B cell (primary cell): ENCODE measurements at regions not wholly inside any gene's neighbourhood (a gene's known extent, or its start where the extent isn't known, plus 50 kb on each side); places are given as distances from the start of the nearest gene placed in this dataset.

Experiments used
- ATAC-seq: fragments of 200-7000 bp; cut with Tn5 transposase; one replicate; pipeline ENCODE4 v1.10.0; 2021; ENCODE audit warnings: low read depth, mild to moderate bottlenecking, moderate number of reproducible peaks, moderate library complexity
- CTCF ChIA-PET: fragments of 350-600 bp; sonication (Branson Sonifier 250); formaldehyde crosslinking; loops from one replicate; lab custom pipeline; 2021; ENCODE audit warnings: antibody characterized with exemption, inconsistent platforms; lab: Charles Lee
- POLR2A ChIA-PET: fragments of 350-600 bp; sonication (Branson Sonifier 250); formaldehyde crosslinking; loops from one replicate; lab custom pipeline; 2021; ENCODE audit warnings: antibody characterized with exemption; lab: Charles Lee
- DNase-seq: peaks from one replicate; pipeline ENCODE4 v3.0.0; 2013
- H2AFZ ChIP-seq: 2 replicates; pipeline ENCODE4 v1.6.1; 2012; ENCODE audit warnings: mild to moderate bottlenecking, low read depth, low read length; ENCODE audit not compliant: insufficient read depth, poor library complexity, severe bottlenecking
- H3K27ac ChIP-seq, 2 donors: 1 replicate in 1 of 2; 2 replicates in 1 of 2; pipeline ENCODE4 v1.5.1; 2012 to 2013; ENCODE audit warnings: low read length in 2 of 2, mild to moderate bottlenecking in 2 of 2, moderate library complexity in 1 of 2
- H3K27me3 ChIP-seq, 4 experiments: fragments of 200-600 bp in 1 of 4; sonication (generic) in 1 of 4; replicated peaks in 1 of 4; 1 replicate in 2 of 4; 2 replicates in 2 of 4; pipeline versions ENCODE4 v1.6.1 to v1.7.0; 2013 to 2016; ENCODE audit warnings: low read length in 3 of 4, mild to moderate bottlenecking in 2 of 4, mixed read lengths in 1 of 4, moderate library complexity in 1 of 4; ENCODE audit not compliant: insufficient read depth in 4 of 4, control insufficient read depth in 3 of 4; ENCODE audit errors: control extremely low read depth in 1 of 4
- H3K36me3 ChIP-seq, 2 experiments: replicated peaks in 1 of 2; 1 replicate in 1 of 2; 2 replicates in 1 of 2; pipeline versions ENCODE4 v1.6.1 to v1.7.1; 2013; ENCODE audit warnings: low read length in 1 of 2; ENCODE audit not compliant: insufficient read depth in 2 of 2, control insufficient read depth in 1 of 2; ENCODE audit errors: control extremely low read depth in 1 of 2, extremely low read depth in 1 of 2
- H3K4me1 ChIP-seq, 2 donors: fragments of 200-600 bp in 1 of 2; sonication (generic) in 1 of 2; 1 replicate in 1 of 2; 2 replicates in 1 of 2; pipeline versions ENCODE4 v1.5.1 to v1.6.1; 2013 to 2017; ENCODE audit warnings: low read length in 2 of 2; ENCODE audit not compliant: control insufficient read depth in 2 of 2, insufficient read depth in 2 of 2
- H3K4me2 ChIP-seq: replicated peaks from 2 replicates; pipeline ENCODE3; 2012; ENCODE audit warnings: mild to moderate bottlenecking, low read depth, low read length; ENCODE audit not compliant: poor library complexity, severe bottlenecking
- H3K4me3 ChIP-seq, 5 experiments: fragments of 200-600 bp in 1 of 5; sonication (generic) in 1 of 5; 1 replicate in 3 of 5; 2 replicates in 2 of 5; pipeline versions ENCODE4 v1.5.1 to v1.7.0; 2011 to 2016; ENCODE audit warnings: low read length in 4 of 5, mild to moderate bottlenecking in 4 of 5, low read depth in 2 of 5, control low read depth in 1 of 5, moderate library complexity in 1 of 5; ENCODE audit not compliant: insufficient read depth in 1 of 5; ENCODE audit errors: control extremely low read depth in 1 of 5, extremely low read depth in 1 of 5
- H3K79me2 ChIP-seq: fragments of 200-600 bp; sonication (generic); one replicate; pipeline ENCODE4 v1.6.0; 2016; ENCODE audit warnings: low read length; ENCODE audit not compliant: control insufficient read depth, insufficient read depth
- H3K9ac ChIP-seq: fragments of 200-600 bp; sonication (generic); 2 replicates; pipeline ENCODE4 v1.6.1; 2017; ENCODE audit warnings: mild to moderate bottlenecking, low read length, moderate library complexity
- H3K9me3 ChIP-seq, 3 donors: one replicate each; pipeline versions ENCODE4 v1.6.1 to v1.7.1; 2013; ENCODE audit warnings: low read length in 2 of 3; ENCODE audit not compliant: control insufficient read depth in 2 of 3, insufficient read depth in 1 of 3; ENCODE audit errors: control extremely low read depth in 1 of 3
- H4K20me1 ChIP-seq: 2 replicates; pipeline ENCODE4 v1.6.0; 2012; ENCODE audit warnings: mild to moderate bottlenecking, low read length; ENCODE audit not compliant: insufficient read depth, control insufficient read depth, poor library complexity, severe bottlenecking
- H3K27ac Mint-ChIP-seq: one replicate; pipeline ENCODE4 v1.8.0; 2021; ENCODE audit warnings: mixed read lengths
- H3K27me3 Mint-ChIP-seq: one replicate; pipeline ENCODE4 v1.8.0; 2021; ENCODE audit warnings: mixed read lengths
- H3K4me1 Mint-ChIP-seq: one replicate; pipeline ENCODE4 v1.8.0; 2021; ENCODE audit warnings: mixed read lengths
- H3K4me3 Mint-ChIP-seq: one replicate; pipeline ENCODE4 v1.8.0; 2021; ENCODE audit warnings: mixed read lengths
- H3K9me3 Mint-ChIP-seq: one replicate; pipeline ENCODE4 v1.8.0; 2022; ENCODE audit warnings: mixed read lengths; ENCODE audit not compliant: insufficient read depth
- EZH2 ChIP-seq: IDR thresholded peaks from 2 replicates; pipeline ENCODE4 v1.6.1; 2012; ENCODE audit warnings: borderline replicate concordance, low read depth, mild to moderate bottlenecking, moderate library complexity, low read length; ENCODE audit not compliant: insufficient read depth, poor library complexity, severe bottlenecking
- WGBS: methylation state at CpG from one replicate; pipeline ENCODE4 v1.1.5; 2013; ENCODE audit warnings: missing lambda C conversion rate; ENCODE audit not compliant: insufficient coverage; 5-methylcytosine and 5-hydroxymethylcytosine counted together
- intact Hi-C: fragments of 100-400 bp; cut with micrococcal nuclease; formaldehyde crosslinking; loops from one replicate; pipeline ENCODE4 v1.10.0; 2022
- TF ChIP-seq, protein P1 (sequence below): fragments of 200-600 bp; IDR thresholded peaks from one replicate; pipeline ENCODE4 v1.8.0; 2022; ENCODE audit warnings: antibody characterized with exemption, mild to moderate bottlenecking

DNA sequence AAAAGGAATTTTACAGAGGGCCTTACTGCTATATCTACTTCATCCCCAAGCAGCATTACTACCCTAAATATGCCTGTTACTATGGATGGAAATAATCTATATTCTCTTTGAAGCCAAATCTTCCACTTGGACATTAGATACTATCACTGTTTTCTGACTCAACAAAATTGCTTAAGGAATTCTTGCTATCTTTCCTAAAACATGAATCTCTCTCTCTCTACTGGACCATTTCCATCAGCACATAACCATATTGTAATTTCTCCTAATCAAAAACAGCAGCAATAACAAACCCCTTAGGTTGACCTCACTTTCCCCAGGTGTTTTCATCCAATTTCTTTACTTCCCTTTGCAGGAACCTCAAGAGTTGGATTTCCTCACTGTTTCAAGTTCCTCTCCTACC, 67.9 kb upstream of the BLID start:
- H2AFZ ChIP-seq, result no peak overlapping the region
- ATAC-seq, result no peak
- H3K4me1 Mint-ChIP-seq, result no peaks in the 10 kb centered on the region
- intact Hi-C loops, result no loop called here
- ChIA-PET POLR2A (no interaction called here), CTCF (no interaction called here)
- H3K4me1 ChIP-seq, result no peaks in the 10 kb centered on the region
- TF ChIP-seq, protein P1, sequence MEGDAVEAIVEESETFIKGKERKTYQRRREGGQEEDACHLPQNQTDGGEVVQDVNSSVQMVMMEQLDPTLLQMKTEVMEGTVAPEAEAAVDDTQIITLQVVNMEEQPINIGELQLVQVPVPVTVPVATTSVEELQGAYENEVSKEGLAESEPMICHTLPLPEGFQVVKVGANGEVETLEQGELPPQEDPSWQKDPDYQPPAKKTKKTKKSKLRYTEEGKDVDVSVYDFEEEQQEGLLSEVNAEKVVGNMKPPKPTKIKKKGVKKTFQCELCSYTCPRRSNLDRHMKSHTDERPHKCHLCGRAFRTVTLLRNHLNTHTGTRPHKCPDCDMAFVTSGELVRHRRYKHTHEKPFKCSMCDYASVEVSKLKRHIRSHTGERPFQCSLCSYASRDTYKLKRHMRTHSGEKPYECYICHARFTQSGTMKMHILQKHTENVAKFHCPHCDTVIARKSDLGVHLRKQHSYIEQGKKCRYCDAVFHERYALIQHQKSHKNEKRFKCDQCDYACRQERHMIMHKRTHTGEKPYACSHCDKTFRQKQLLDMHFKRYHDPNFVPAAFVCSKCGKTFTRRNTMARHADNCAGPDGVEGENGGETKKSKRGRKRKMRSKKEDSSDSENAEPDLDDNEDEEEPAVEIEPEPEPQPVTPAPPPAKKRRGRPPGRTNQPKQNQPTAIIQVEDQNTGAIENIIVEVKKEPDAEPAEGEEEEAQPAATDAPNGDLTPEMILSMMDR, result no peak
- TF ChIP-seq EZH2, result no peak
- H3K9me3 Mint-ChIP-seq, result no peaks in the 10 kb centered on the region
- no peak overlapping the region for H3K4me2 ChIP-seq
- no peaks in the 10 kb centered on the region for H3K36me3 ChIP-seq
- no peak overlapping the region for H3K27ac ChIP-seq
- H3K4me3 Mint-ChIP-seq, result no peak overlapping the region
- H3K27ac Mint-ChIP-seq, result no peak overlapping the region
- no peaks in the 10 kb centered on the region for H3K79me2 ChIP-seq
- H3K4me3 ChIP-seq, result no peak overlapping the region
- no peak overlapping the region for H3K9ac ChIP-seq
- H3K27me3 ChIP-seq, result peaks cover 0 to 5% (median 0%) of the 10 kb centered on the region in 4 experiments
- no peak for DNase-seq
- no peaks in the 10 kb centered on the region for H4K20me1 ChIP-seq
- H3K9me3 ChIP-seq, result peaks cover 0 to 3% (median 0%) of the 10 kb centered on the region in 3 donors
- peaks cover 11% of the 10 kb centered on the region for H3K27me3 Mint-ChIP-seq

DNA sequence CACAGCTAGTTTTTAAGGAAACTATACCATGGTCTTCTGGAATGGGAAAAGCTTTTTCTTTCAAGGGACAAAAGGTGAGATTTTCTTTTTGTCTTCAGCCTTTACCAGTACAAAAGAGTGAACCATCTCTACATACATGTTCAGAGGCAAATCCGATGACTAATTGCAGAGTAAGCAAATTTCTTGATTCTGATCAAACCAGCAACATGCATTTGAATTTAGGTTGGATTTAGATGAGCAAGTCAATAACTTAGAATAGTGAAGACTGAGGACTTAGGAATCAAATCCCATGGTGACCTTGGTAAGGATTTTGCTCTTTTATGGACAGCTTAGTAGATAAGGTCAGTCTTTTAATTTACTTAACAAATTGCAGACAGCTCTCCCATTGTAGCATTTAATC, 65.9 kb upstream of the BLID start:
- H3K36me3 ChIP-seq, result no peaks in the 10 kb centered on the region
- no peak overlapping the region for H3K4me2 ChIP-seq
- H4K20me1 ChIP-seq, result no peaks in the 10 kb centered on the region
- ATAC-seq (no peak), DNase-seq (no peak)
- intact Hi-C loops, result no loop called here
- H2AFZ ChIP-seq, result no peak overlapping the region
- no peak overlapping the region for H3K27ac Mint-ChIP-seq
- WGBS, result 100% methylated on average over 1 of the region's 1 CpG
- H3K27me3 Mint-ChIP-seq, result peaks cover 11% of the 10 kb centered on the region
- ChIA-PET POLR2A (no interaction called here), CTCF (no interaction called here)
- no peak overlapping the region for H3K4me3 ChIP-seq
- H3K27me3 ChIP-seq, result peaks cover 0 to 5% (median 0%) of the 10 kb centered on the region in 4 experiments
- H3K9ac ChIP-seq, result no peak overlapping the region
- no peaks in the 10 kb centered on the region for H3K9me3 Mint-ChIP-seq
- H3K79me2 ChIP-seq, result no peaks in the 10 kb centered on the region
- TF ChIP-seq, protein P1, result no peak
- no peak for TF ChIP-seq EZH2
- no peak overlapping the region for H3K4me3 Mint-ChIP-seq
- H3K4me1 Mint-ChIP-seq, result no peaks in the 10 kb centered on the region
- H3K4me1 ChIP-seq, result no peaks in the 10 kb centered on the region
- no peak overlapping the region for H3K27ac ChIP-seq
- peaks cover 0 to 3% (median 0%) of the 10 kb centered on the region in 3 donors for H3K9me3 ChIP-seq
